COLO668 (cell line): ENCODE measurements at regions not wholly inside any gene's neighbourhood (a gene's known extent, or its start where the extent isn't known, plus 50 kb on each side); places are given as distances from the start of the nearest gene placed in this dataset.

Experiments used
- DNase-seq: peaks from one replicate; lab custom pipeline; 2025; ENCODE audit not compliant: unreplicated experiment; lab: John Stamatoyannopoulos, UW

GRCh38 chr10:32171204-32171603 is 115.0 kb upstream of the KIF5B start:
- peak; percentile 25 for DNase-seq

GRCh38 chr10:32169556-32169955 is 113.3 kb upstream of the KIF5B start:
- DNase-seq = no peak

DNA sequence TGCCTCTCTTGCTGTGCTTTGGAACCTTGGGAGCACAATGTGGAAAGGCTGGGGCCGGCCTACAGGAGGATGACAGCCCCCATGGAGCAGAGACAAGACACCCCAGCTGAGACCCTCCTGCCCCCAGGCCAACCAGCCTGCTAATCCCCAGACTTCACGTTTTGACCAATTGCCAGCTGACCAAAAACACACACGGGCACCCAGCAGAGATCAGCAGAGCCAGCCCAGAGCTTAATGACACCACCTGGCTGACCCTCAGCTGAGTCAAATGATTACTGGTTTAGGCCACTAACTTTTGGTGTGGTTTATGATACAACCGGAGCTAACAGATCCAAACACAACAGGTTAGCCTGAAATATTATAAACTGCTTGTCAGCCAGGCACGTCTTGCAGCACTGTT is 111.2 kb upstream of the KIF5B start:
- DNase-seq = no peak

- peak; percentile 72 for DNase-seq
These were observed 110.1 kb upstream of the KIF5B start for GRCh38 chr10:32166365-32166764.

- DNase-seq = no peak
These were observed 107.5 kb upstream of the KIF5B start for GRCh38 chr10:32163762-32164148.

DNA sequence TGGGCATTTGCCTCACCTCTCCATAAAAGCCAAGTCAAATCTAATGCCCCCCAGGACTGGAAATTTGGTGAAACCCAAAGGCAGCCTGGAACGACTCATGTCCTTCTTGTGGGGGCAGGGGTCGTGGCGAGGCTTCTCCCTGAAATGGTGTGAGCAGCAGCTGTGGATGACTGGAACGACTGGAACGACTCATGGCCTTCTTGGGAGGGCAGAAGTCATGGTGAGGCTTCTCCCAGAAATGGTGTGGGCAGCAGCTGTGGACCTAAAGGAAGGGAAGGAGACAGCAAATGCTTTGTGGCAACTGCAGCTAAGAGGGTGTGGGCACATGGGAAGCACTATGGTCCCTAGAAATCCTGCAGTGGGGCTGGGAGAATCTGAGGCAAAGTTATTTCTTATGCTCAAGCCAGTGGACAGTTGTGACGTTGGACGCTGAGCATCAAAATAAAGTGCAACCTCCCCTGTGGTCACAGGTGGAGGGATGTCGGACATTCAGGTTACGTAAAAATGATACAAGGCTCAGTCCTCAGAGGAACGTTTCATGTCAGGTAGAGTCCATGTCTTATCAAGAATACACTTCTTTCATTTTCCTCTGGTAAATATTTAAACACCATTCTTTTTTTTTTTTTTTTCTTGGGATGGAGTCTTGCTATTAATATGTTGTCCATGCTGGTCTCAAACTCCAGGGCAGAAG is 107.0 kb upstream of the KIF5B start:
- no peak for DNase-seq

- no peak for DNase-seq
These were observed 105.4 kb upstream of the KIF5B start for GRCh38 chr10:32161586-32161985.

DNA sequence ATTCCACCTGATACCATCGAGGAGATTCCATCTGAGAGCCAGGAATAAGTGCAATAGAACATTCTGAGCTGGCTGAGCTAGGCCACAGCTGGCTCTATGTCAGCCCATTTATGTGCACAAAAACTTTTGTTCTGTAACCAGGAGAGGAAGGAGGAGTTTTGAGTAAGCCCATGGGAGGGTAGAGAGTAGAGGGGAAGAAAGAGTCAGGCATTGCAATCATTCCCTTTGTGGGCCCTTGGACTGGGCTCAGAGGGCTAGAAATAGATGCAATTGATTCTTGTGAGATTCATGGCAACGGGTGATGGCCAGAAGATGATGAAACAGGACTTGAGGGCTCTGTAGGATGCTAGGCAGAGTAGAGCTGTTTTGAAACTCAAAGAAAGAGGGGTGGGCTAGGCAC is 104.6 kb upstream of the KIF5B start:
- DNase-seq = no peak

- DNase-seq = peak; percentile 21
These were observed 103.0 kb upstream of the KIF5B start for GRCh38 chr10:32159264-32159663.

GRCh38 chr10:32156031-32156495 is 99.8 kb upstream of the KIF5B start:
- no peak for DNase-seq

GRCh38 chr10:32155075-32155516 is 98.9 kb upstream of the KIF5B start:
- DNase-seq = no peak

DNA sequence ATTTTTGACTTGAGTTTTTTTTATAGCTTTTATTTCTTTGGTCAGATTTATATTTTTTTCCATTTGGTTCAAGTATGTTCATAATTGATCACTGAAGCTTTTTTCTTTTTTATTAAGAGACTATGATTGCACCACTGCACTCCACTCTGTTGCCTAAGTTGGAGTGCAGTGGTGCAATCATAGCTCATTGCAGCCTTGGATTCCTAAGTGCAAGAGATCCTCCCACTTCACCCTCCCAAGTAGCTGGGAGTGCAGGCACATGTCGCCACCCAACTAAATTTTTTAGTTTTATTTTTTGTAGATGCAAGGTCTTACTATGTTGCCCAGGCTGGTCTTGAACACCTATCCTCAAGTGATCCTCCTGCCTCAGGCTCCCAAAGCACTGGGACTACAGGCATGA is 97.7 kb upstream of the KIF5B start:
- DNase-seq = no peak

DNA sequence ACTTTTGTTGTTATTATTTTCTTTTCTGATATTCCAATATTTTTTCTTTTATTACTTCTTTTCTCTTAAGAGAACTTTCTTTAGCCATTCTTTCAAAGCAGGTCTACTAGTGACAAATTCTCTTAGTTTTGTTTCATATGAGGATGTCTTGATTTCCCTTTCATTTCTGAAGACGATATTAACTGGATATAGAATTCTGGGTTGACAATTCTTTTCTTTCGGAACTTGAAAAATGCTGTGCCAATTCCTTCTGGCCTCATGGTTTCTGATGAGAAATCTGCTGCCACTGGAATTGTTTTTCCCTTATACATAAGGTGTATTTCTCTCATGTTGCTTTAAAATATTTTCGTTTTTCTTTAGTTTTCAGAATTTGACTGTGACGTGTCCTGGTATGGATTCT is 97.0 kb upstream of the KIF5B start:
- no peak for DNase-seq

DNA sequence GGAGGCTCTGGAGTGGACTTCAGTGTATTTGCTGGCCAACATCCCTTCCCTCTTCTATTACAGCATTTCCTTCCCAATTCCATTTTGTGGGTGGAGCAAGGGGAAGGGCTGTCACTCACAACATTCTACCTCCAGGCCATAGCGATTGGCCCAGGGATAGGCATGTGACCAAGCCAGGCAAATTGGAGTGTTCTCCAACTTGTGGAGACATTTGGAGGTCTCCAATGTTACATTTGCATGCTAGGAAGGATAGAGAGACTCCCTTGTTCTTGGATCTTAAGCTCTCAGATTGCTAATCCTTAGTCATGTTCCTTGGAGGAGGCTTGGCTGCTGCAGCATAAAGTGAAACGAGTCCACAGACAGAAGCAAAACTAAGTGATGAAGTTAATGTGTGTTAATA is 95.6 kb upstream of the KIF5B start:
- no peak for DNase-seq

- DNase-seq = no peak
These were observed 94.4 kb upstream of the KIF5B start for GRCh38 chr10:32150532-32151101.

DNA sequence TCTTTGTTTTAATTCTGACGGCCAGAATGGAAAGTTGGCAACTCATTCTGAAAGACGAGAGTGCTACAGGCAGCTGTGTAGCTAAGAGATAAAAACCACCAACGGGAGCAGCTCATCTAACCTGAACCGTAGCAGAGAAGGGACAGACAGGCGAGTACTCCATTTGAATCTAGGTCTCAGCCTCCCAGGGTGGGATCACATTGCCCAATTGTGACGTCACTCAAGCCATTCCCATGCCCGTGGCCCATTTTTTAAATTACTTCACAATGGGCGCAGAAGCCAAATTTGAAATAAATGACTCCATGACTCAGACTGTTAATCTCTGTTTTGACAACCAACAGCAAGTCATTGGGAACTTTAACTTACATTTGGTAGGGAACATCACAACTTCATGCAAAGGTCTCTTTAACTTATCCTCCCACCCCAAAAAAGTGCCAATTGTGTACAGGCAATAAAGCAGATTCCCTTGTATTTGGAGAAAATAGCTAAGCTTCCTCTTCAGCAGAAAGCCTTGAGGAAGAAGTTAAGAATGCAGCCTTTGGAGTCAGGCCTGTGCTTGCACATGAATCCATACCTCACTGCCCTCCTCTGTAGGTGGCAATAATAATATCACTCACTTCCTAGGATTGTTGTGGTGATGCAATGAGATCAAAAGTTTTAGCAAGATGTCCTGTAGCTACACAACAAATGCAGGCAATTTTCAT is 93.2 kb upstream of the KIF5B start:
- no peak for DNase-seq

DNA sequence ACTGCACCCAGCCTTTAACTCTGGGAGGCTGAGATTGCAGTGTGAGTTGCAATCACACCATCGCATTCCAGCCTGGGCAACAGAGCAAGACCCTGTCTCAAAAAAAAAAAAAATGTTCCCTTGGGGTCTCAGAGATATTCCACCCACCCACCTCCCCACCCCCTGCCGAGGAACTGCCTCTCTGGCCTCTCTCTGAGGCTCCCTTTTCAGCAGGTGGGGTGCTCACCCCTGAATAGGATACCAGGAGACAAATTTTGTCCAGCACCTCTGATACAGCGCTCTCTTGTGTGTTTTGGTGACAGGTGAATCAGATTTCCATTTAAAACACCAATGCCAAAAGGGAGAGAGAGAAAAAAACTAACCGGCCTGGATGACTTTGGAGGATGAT is 92.6 kb upstream of the KIF5B start:
- no peak for DNase-seq

GRCh38 chr10:32147730-32148129 is 91.5 kb upstream of the KIF5B start:
- no peak for DNase-seq

GRCh38 chr10:32146166-32146565 is 89.9 kb upstream of the KIF5B start:
- DNase-seq = no peak

DNA sequence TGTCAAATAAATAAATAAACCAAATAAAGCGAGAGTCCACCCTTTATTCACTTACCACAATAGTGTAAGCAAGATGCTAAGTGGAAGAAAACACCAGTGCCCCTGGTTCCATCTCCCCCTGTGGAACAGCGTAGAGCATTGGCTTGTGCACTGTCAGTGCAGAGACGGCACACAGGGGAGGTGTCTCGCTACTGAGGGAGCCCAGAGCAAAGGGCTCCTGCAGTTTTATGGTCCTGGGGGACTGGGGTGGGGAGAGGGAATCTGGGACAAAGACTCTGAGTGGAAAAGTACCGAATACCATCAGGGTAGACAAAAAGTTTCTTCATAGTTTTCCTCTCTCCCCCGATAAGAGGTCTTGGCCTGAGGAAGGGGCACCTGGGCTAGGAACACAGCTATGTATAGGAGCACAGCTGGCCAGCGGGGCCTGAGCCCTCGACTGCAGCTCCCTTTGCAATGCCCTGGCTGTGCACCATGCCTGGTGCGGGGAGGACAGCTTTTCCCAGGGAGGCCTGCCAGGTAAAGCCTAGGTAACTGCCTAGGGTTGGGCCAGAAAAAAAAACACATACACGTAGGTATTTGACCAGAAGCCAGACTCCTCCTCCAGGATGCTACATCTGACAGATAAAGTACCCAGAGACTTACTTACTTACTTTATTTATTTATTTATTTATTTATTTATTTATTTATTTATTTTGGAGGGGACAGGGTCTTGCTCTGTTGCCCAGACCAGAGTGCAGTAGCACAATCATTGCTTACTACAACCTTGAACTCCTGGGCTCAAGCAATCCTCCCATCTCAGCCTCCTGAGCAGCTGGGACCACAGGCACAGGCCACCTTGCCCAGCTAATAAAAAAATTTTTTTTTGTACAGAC is 88.8 kb upstream of the KIF5B start:
- no peak for DNase-seq

- no peak for DNase-seq
These were observed 87.2 kb upstream of the KIF5B start for GRCh38 chr10:32143302-32143847.
